ENCODE measurements at regions not wholly inside any gene's neighbourhood (a gene's known extent, or its start where the extent isn't known, plus 50 kb on each side); places are given as distances from the start of the nearest gene placed in this dataset.
"Not testable (repeated sequence)": the region's sequence is repeated elsewhere in the genome, so short reads cannot be mapped to it uniquely, and the experiment has no call there.

GRCh38 chr13:42373048-42373812 is 101.3 kb downstream of the AKAP11 start:
- DNase-seq (ENCODE audit: low read depth in 3 of 3) = no peak

- no peak for DNase-seq (ENCODE audit: low read depth in 3 of 3)
Measured at GRCh38 chr13:42375663-42376062, 103.7 kb downstream of the AKAP11 start.

GRCh38 chr13:42377640-42378382 is 105.9 kb downstream of the AKAP11 start:
- DNase-seq (ENCODE audit: low read depth in 3 of 3) = no peak

GRCh38 chr13:42378383-42378780 is 106.4 kb downstream of the AKAP11 start:
- no peak for DNase-seq (ENCODE audit: low read depth in 3 of 3)

GRCh38 chr13:42379241-42379640 is 107.3 kb downstream of the AKAP11 start:
- no peak for DNase-seq (ENCODE audit: low read depth in 3 of 3)

- no peak for DNase-seq (ENCODE audit: low read depth in 3 of 3)
Measured at GRCh38 chr13:42380420-42381164, 108.6 kb downstream of the AKAP11 start.

- DNase-seq (ENCODE audit: low read depth in 3 of 3) = no peak
Measured at GRCh38 chr13:42381165-42381425, 109.1 kb downstream of the AKAP11 start.

GRCh38 chr13:42381426-42381825 is 109.5 kb downstream of the AKAP11 start:
- DNase-seq (ENCODE audit: low read depth in 3 of 3) = not testable (repeated sequence)

GRCh38 chr13:42383025-42383424 is 111.1 kb downstream of the AKAP11 start:
- DNase-seq (ENCODE audit: low read depth in 3 of 3) = no peak

- no peak for DNase-seq (ENCODE audit: low read depth in 3 of 3)
Measured at GRCh38 chr13:42384265-42384664, 112.3 kb downstream of the AKAP11 start.

GRCh38 chr13:42388326-42388725 is 116.4 kb downstream of the AKAP11 start:
- DNase-seq (ENCODE audit: low read depth in 3 of 3) = no peak

- no peak for DNase-seq (ENCODE audit: low read depth in 3 of 3)
Measured at GRCh38 chr13:42389041-42389440, 117.1 kb downstream of the AKAP11 start.

- DNase-seq (ENCODE audit: low read depth in 3 of 3) = no peak
Measured at GRCh38 chr13:42392180-42392579, 120.2 kb downstream of the AKAP11 start.

- no peak for DNase-seq (ENCODE audit: low read depth in 3 of 3)
Measured at GRCh38 chr13:42392716-42393572, 121.0 kb downstream of the AKAP11 start.

- DNase-seq (ENCODE audit: low read depth in 3 of 3) = no peak
Measured at GRCh38 chr13:42393573-42394360, 121.8 kb downstream of the AKAP11 start.

GRCh38 chr13:42394361-42394708 is 122.4 kb downstream of the AKAP11 start:
- DNase-seq (ENCODE audit: low read depth in 3 of 3) = no peak

- DNase-seq (ENCODE audit: low read depth in 3 of 3) = no peak
Measured at GRCh38 chr13:42394711-42395085, 122.7 kb downstream of the AKAP11 start.

- DNase-seq (ENCODE audit: low read depth in 3 of 3) = no peak
Measured at GRCh38 chr13:42395086-42395821, 123.3 kb downstream of the AKAP11 start.

GRCh38 chr13:42396501-42396900 is 124.5 kb downstream of the AKAP11 start:
- no peak for DNase-seq (ENCODE audit: low read depth in 3 of 3)

- no peak for DNase-seq (ENCODE audit: low read depth in 3 of 3)
Measured at GRCh38 chr13:42396901-42397655, 125.1 kb downstream of the AKAP11 start.

Data from stimulated activated CD4-positive, alpha-beta T cell treated with anti-CD3 and anti-CD28 coated beads, TNF-alpha, amount 100 ng/mL, for 4 hours (primary cell).